Left lung (tissue), 4 donors: ENCODE measurements at regions not wholly inside any gene's neighbourhood (a gene's known extent, or its start where the extent isn't known, plus 50 kb on each side); places are given as distances from the start of the nearest gene placed in this dataset.

ENCODE experiments used
- ATAC-seq: fragments of 200-7000 bp; cut with Tn5 transposase; one replicate; pipeline ENCODE4 v1.9.1; 2020; ENCODE audit warnings: moderate library complexity
- DNase-seq, 4 donors: peaks; one replicate each; pipeline ENCODE4 v3.0.0-alpha.2; 2013 to 2020
- H3K27ac ChIP-seq, 2 donors: fragments of 200-600 bp; sonication (generic) in 1 of 2; one replicate each; pipeline versions ENCODE4 v1.5.0 to v1.8.0; 2020 to 2021
- H3K27me3 ChIP-seq, 2 donors: fragments of 200-600 bp; sonication (generic) in 1 of 2; one replicate each; pipeline versions ENCODE4 v1.5.0 to v1.8.0; 2020 to 2021
- H3K36me3 ChIP-seq, 2 donors: fragments of 200-600 bp; sonication (generic) in 1 of 2; one replicate each; pipeline versions ENCODE4 v1.5.0 to v1.8.0; 2020 to 2021
- H3K4me1 ChIP-seq, 2 donors: fragments of 200-600 bp; one replicate each; pipeline ENCODE4 v1.8.0; 2021
- H3K4me3 ChIP-seq, 2 donors: fragments of 200-600 bp; sonication (generic) in 1 of 2; one replicate each; pipeline versions ENCODE4 v1.5.0 to v1.8.0; 2020 to 2021; ENCODE audit warnings: mild to moderate bottlenecking in 1 of 2
- H3K9me3 ChIP-seq, 2 donors: fragments of 200-600 bp; sonication (generic) in 1 of 2; one replicate each; pipeline versions ENCODE4 v1.5.0 to v1.8.0; 2020 to 2021
- CTCF ChIP-seq, 2 donors: fragments of 200-600 bp; sonication (generic) in 1 of 2; IDR thresholded peaks; one replicate each; pipeline versions ENCODE4 v1.5.0 to v1.8.0; 2021; ENCODE audit warnings: antibody characterized with exemption in 2 of 2
- intact Hi-C, 2 donors: fragments of 100-400 bp; cut with DNase I; formaldehyde crosslinking; loops; one replicate each; pipeline versions ENCODE4 v1.11.2 to v1.14.2; 2022
- donor health status: DM: no; HTN: yes; CAD: no.
- donor health status: DM: no; HTN: no; CAD: no.

GRCh38 chr4:188573104-188573503 lies 433.9 kb downstream of the TRIML1 start:
- Histone ChIP-seq H3K36me3 (no peaks in the 10 kb centered on the region), H3K9me3 (peaks cover 0 to 4% of the 10 kb centered on the region in 2 donors), H3K27ac (no peak overlapping the region), H3K4me3 (no peak overlapping the region), H3K27me3 (no peaks in the 10 kb centered on the region), H3K4me1 (no peaks in the 10 kb centered on the region)
- DNase-seq, result no peak
- intact Hi-C loops, result no loop called here
- no peak for TF ChIP-seq CTCF (IDR thresholded peaks at IDR 0.05)
- ATAC-seq, result no peak

- Histone ChIP-seq H3K4me1 (no peaks in the 10 kb centered on the region), H3K36me3 (no peaks in the 10 kb centered on the region), H3K27ac (no peak overlapping the region), H3K4me3 (no peak overlapping the region), H3K27me3 (no peaks in the 10 kb centered on the region), H3K9me3 (peaks cover 0 to 4% of the 10 kb centered on the region in 2 donors)
- ATAC-seq, result no peak
- TF ChIP-seq CTCF (IDR thresholded peaks at IDR 0.05), result no peak
- no peak for DNase-seq
- intact Hi-C loops, result no loop called here
These were observed 439.4 kb downstream of the TRIML1 start for GRCh38 chr4:188578657-188579056.

- no peak overlapping the region for H3K4me3 ChIP-seq
- TF ChIP-seq CTCF (IDR thresholded peaks at IDR 0.05), result no peak
- ATAC-seq (no peak), DNase-seq (no peak)
- no peaks in the 10 kb centered on the region for H3K27me3 ChIP-seq
- H3K27ac ChIP-seq, result no peak overlapping the region
- intact Hi-C loops, result no loop called here
- H3K9me3 ChIP-seq, result no peaks in the 10 kb centered on the region
- H3K36me3 ChIP-seq, result no peaks in the 10 kb centered on the region
- no peaks in the 10 kb centered on the region for H3K4me1 ChIP-seq
These were observed 456.8 kb downstream of the TRIML1 start for GRCh38 chr4:188596021-188596420.

- intact Hi-C loops, result no loop called here
- ATAC-seq (no peak), DNase-seq (no peak)
- Histone ChIP-seq H3K9me3 (no peaks in the 10 kb centered on the region), H3K27me3 (no peaks in the 10 kb centered on the region), H3K27ac (no peak overlapping the region), H3K4me1 (no peaks in the 10 kb centered on the region), H3K4me3 (no peak overlapping the region), H3K36me3 (no peaks in the 10 kb centered on the region)
- no peak for TF ChIP-seq CTCF (IDR thresholded peaks at IDR 0.05)
These were observed 464.4 kb downstream of the TRIML1 start for GRCh38 chr4:188603646-188604045.

GRCh38 chr4:188606635-188607034 lies 467.4 kb downstream of the TRIML1 start:
- H3K4me1 ChIP-seq, result no peaks in the 10 kb centered on the region
- no peak overlapping the region for H3K27ac ChIP-seq
- DNase-seq, result no peak
- H3K36me3 ChIP-seq, result no peaks in the 10 kb centered on the region
- intact Hi-C loops, result no loop called here
- no peak for TF ChIP-seq CTCF (IDR thresholded peaks at IDR 0.05)
- no peak overlapping the region for H3K4me3 ChIP-seq
- ATAC-seq, result no peak
- H3K27me3 ChIP-seq, result no peaks in the 10 kb centered on the region
- no peaks in the 10 kb centered on the region for H3K9me3 ChIP-seq
